Mucosa of descending colon (tissue), 3 donors: ENCODE measurements at regions not wholly inside any gene's neighbourhood (a gene's known extent, or its start where the extent isn't known, plus 50 kb on each side); places are given as distances from the start of the nearest gene placed in this dataset.
"Not testable (repeated sequence)": the region's sequence is repeated elsewhere in the genome, so short reads cannot be mapped to it uniquely, and the experiment has no call there.

Source experiments
- ATAC-seq: fragments of 200-7000 bp; cut with Tn5 transposase; one replicate; pipeline ENCODE4 v1.9.1; 2020; ENCODE audit warnings: mild to moderate bottlenecking, moderate library complexity
- DNase-seq, 3 donors: peaks; one replicate each; pipeline ENCODE4 v3.0.0-alpha.2; 2020
- H3K36me3 ChIP-seq: fragments of 200-600 bp; one replicate; pipeline ENCODE4 v1.8.0; 2021; ENCODE audit warnings: low read depth, mild to moderate bottlenecking
- H3K4me1 ChIP-seq: fragments of 200-600 bp; one replicate; pipeline ENCODE4 v1.8.0; 2021; ENCODE audit warnings: low read depth, mild to moderate bottlenecking
- H3K4me3 ChIP-seq: fragments of 200-600 bp; one replicate; pipeline ENCODE4 v1.8.0; 2021; ENCODE audit warnings: mild to moderate bottlenecking
- H3K9me3 ChIP-seq: fragments of 200-600 bp; one replicate; pipeline ENCODE4 v1.8.0; 2021; ENCODE audit warnings: mild to moderate bottlenecking
- CTCF ChIP-seq: fragments of 200-600 bp; IDR thresholded peaks from one replicate; pipeline ENCODE4 v1.8.0; 2022; ENCODE audit warnings: antibody characterized with exemption, mild to moderate bottlenecking
- intact Hi-C, 2 donors: fragments of 100-400 bp; cut with DNase I in 1 of 2; cut with micrococcal nuclease in 1 of 2; formaldehyde crosslinking; loops; one replicate each; pipeline versions ENCODE4 v1.11.0 to v1.11.1; 2022; cut with DNase I, micrococcal nuclease
- donor health status: DM: no; HTN: no; CAD: no; lungs with moderate emphysema.
- donor health status: DM: no; HTN: no; CAD: no.
- donor health status: DM: no; HTN: yes; CAD: no.

- Histone ChIP-seq H3K4me1 (no peaks in the 10 kb centered on the region), H3K36me3 (no peaks in the 10 kb centered on the region), H3K9me3 (peaks cover 4% of the 10 kb centered on the region), H3K4me3 (no peak overlapping the region)
- no peak for TF ChIP-seq CTCF
- no peak for ATAC-seq
- intact Hi-C loops: no loop called here
- no peak for DNase-seq
Observed at GRCh38 chr6:77263003-77263402, 200.3 kb downstream of the HTR1B start.

DNA sequence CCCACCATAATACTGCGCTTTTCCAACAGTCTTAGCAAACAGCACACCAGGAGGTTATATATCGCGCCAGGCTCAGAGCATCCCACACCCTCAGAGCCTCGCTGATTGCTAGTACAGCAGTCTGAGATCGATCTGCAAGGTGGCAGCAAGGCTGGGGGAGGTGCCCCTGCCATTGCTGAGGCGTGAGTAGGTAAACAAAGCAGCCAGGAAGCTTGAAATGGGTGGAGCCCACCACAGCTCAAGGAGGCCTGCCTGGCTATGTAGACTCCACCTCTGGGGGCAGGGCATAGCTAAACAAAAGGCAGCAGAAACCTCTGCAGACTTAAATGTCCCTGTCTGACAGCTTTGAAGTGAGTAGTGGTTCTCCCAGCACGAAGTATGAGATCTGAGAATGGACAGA lies 211.5 kb downstream of the HTR1B start:
- H3K4me3 ChIP-seq, DNase-seq, H3K4me1 ChIP-seq, ATAC-seq, intact Hi-C loops, H3K36me3 ChIP-seq: not testable (repeated sequence)
- peaks cover 11% of the 10 kb centered on the region for H3K9me3 ChIP-seq

DNA sequence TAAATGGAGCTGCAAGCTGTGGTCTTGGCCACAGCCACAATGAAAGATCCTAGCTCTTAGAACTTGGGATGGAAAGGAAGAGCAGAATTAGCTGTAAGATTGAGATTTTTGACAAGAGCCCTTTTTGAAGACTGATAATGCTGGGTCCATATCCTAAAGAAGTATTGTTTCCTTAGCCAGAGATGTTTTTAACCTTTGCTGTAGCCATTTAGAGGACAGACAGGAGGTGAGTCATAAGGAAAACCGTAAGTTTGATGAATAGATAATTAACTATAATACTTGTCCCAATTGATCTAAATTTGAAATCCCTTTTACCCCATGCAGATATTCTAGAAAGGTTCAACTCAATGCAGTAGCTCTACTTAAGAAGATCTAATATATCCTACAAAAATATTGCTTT lies 213.7 kb downstream of the HTR1B start:
- ATAC-seq: no peak
- H3K9me3 ChIP-seq: peaks cover 11% of the 10 kb centered on the region
- H3K36me3 ChIP-seq: no peaks in the 10 kb centered on the region
- no peaks in the 10 kb centered on the region for H3K4me1 ChIP-seq
- intact Hi-C loops: no loop called here
- no peak for TF ChIP-seq CTCF
- DNase-seq: no peak
- H3K4me3 ChIP-seq: no peak overlapping the region

DNA sequence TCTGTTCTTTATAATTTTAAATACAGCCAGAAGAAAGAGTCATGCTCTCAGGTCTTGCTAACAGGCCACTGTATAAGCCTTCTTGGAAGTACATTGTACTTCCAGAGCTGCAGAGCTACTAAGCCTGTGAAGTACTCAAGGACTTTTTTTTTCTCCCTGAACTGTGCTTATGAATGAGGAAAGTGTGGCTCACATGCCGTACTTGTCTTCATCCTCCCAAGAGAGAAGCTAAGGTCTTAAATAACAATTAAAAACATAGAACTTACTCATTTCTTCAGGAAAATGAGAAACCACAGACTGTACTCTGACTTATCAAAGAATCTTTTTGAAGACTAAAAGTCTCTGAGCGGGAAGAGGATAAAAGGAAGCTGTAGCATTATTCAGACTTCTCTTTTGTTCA lies 218.3 kb downstream of the HTR1B start:
- H3K4me3 ChIP-seq: no peak overlapping the region
- no peaks in the 10 kb centered on the region for H3K4me1 ChIP-seq
- no peak for TF ChIP-seq CTCF
- intact Hi-C loops: no loop called here
- no peaks in the 10 kb centered on the region for H3K36me3 ChIP-seq
- peaks cover 3% of the 10 kb centered on the region for H3K9me3 ChIP-seq
- ATAC-seq (no peak), DNase-seq (no peak)

GRCh38 chr6:77231438-77232305 lies 231.6 kb downstream of the HTR1B start:
- intact Hi-C loops: no loop called here
- Histone ChIP-seq H3K4me3 (no peak overlapping the region), H3K36me3 (no peaks in the 10 kb centered on the region), H3K4me1 (no peaks in the 10 kb centered on the region), H3K9me3 (peaks cover 5% of the 10 kb centered on the region)
- ATAC-seq (no peak), DNase-seq (no peak)
- TF ChIP-seq CTCF: no peak

- Histone ChIP-seq H3K4me3 (no peak overlapping the region), H3K9me3 (peaks cover 5% of the 10 kb centered on the region), H3K4me1 (no peaks in the 10 kb centered on the region), H3K36me3 (no peaks in the 10 kb centered on the region)
- no peak for TF ChIP-seq CTCF
- intact Hi-C loops: no loop called here
- ATAC-seq: no peak
- DNase-seq: no peak
Observed at GRCh38 chr6:77228279-77228678, 235.0 kb downstream of the HTR1B start.
